Hematopoietic multipotent progenitor cell (in vitro differentiated cells): ENCODE measurements at regions not wholly inside any gene's neighbourhood (a gene's known extent, or its start where the extent isn't known, plus 50 kb on each side); places are given as distances from the start of the nearest gene placed in this dataset.

ENCODE experiments used
- DNase-seq, 3 donors: peaks; one replicate each; pipeline ENCODE4 v3.0.0-alpha.2; 2011 to 2015; ENCODE audit warnings: low read depth in 2 of 3, low spot score in 2 of 3

GRCh38 chr13:107365466-107366215, 797.7 kb upstream of the ARGLU1 start:
- DNase-seq: no peak

- no peak for DNase-seq
Measured at GRCh38 chr13:107364658-107365057, 796.7 kb upstream of the ARGLU1 start.

- DNase-seq: no peak
Measured at GRCh38 chr13:107361666-107362065, 793.7 kb upstream of the ARGLU1 start.

- no peak for DNase-seq
Measured at GRCh38 chr13:107360010-107360409, 792.1 kb upstream of the ARGLU1 start.

- DNase-seq: no peak
Measured at GRCh38 chr13:107358866-107359265, 790.9 kb upstream of the ARGLU1 start.

- no peak for DNase-seq
Measured at GRCh38 chr13:107351305-107351704, 783.4 kb upstream of the ARGLU1 start.

- no peak for DNase-seq
Measured at GRCh38 chr13:107348925-107349324, 781.0 kb upstream of the ARGLU1 start.

GRCh38 chr13:107348471-107348870, 780.5 kb upstream of the ARGLU1 start:
- no peak for DNase-seq

GRCh38 chr13:107347641-107348369, 779.9 kb upstream of the ARGLU1 start:
- DNase-seq: no peak

- DNase-seq: no peak
Measured at GRCh38 chr13:107342747-107343146, 774.8 kb upstream of the ARGLU1 start.

- no peak for DNase-seq
Measured at GRCh38 chr13:107339209-107339608, 771.3 kb upstream of the ARGLU1 start.

GRCh38 chr13:107332188-107332587, 764.3 kb upstream of the ARGLU1 start:
- no peak for DNase-seq

GRCh38 chr13:107331359-107331758, 763.4 kb upstream of the ARGLU1 start:
- no peak for DNase-seq

GRCh38 chr13:107330484-107330883, 762.5 kb upstream of the ARGLU1 start:
- no peak for DNase-seq

- no peak for DNase-seq
Measured at GRCh38 chr13:107329991-107330390, 762.1 kb upstream of the ARGLU1 start.

- DNase-seq: no peak
Measured at GRCh38 chr13:107324416-107325204, 756.7 kb upstream of the ARGLU1 start.

- DNase-seq: no peak
Measured at GRCh38 chr13:107322228-107322627, 754.3 kb upstream of the ARGLU1 start.

- no peak for DNase-seq
Measured at GRCh38 chr13:107305178-107305577, 737.2 kb upstream of the ARGLU1 start.

GRCh38 chr13:107301724-107302374, 733.9 kb upstream of the ARGLU1 start:
- no peak for DNase-seq

- DNase-seq: no peak
Measured at GRCh38 chr13:107299717-107300116, 731.8 kb upstream of the ARGLU1 start.

- DNase-seq: no peak
Measured at GRCh38 chr13:107296804-107297203, 728.9 kb upstream of the ARGLU1 start.
